ENCODE measurements at regions not wholly inside any gene's neighbourhood (a gene's known extent, or its start where the extent isn't known, plus 50 kb on each side); places are given as distances from the start of the nearest gene placed in this dataset.
"Not testable (repeated sequence)": the region's sequence is repeated elsewhere in the genome, so short reads cannot be mapped to it uniquely, and the experiment has no call there.

GRCh38 chr10:130295761-130296160, 159.6 kb downstream of the GLRX3 start:
- TF ChIP-seq CTCF (IDR thresholded peaks at IDR 0.05; ENCODE audit: insufficient read depth, low read length); GABPA (IDR thresholded peaks at IDR 0.05; ENCODE audit: low read depth); REST (IDR thresholded peaks at IDR 0.05; ENCODE audit: insufficient replicate concordance, low read depth); POLR2AphosphoS5 (IDR thresholded peaks at IDR 0.05; ENCODE audit: low read depth); SPI1 (IDR thresholded peaks at IDR 0.05; ENCODE audit: borderline replicate concordance, low read depth): not testable (repeated sequence)
